CD4-positive, alpha-beta T cell treated with Interleukin-6 at 100 ng/mL for 8 hours (primary cell): ENCODE measurements at regions not wholly inside any gene's neighbourhood (a gene's known extent, or its start where the extent isn't known, plus 50 kb on each side); places are given as distances from the start of the nearest gene placed in this dataset.
"Not testable (repeated sequence)": the region's sequence is repeated elsewhere in the genome, so short reads cannot be mapped to it uniquely, and the experiment has no call there.

Experiments used
- DNase-seq: peaks from one replicate; pipeline ENCODE4 v3.0.0-alpha.2; 2020; ENCODE audit warnings: mixed read lengths, low spot score

DNA sequence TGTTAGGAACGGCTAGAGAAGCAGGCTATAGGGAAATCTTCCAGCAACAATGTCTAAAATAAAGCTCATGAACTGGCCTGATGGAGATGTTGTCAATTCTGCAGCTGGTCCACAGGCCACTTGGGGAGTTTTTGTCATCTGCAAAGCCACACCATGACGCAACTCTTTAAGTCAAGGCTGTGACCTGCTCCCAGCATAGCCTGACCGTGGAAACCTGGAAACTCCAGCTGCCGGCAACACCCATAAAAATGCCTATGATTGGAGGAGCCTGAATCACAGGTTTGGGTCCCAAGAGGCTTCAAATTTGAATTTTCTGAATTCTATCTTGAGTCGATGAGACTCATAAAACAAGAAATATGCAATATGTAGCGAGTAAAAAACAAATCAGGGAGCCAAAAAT is 969.2 kb upstream of the PRKX start:
- DNase-seq = no peak

GRCh38 chrX:4675686-4676300 is 962.3 kb upstream of the PRKX start:
- DNase-seq = no peak

GRCh38 chrX:4674028-4674782 is 960.8 kb upstream of the PRKX start:
- DNase-seq = no peak

GRCh38 chrX:4671344-4671743 is 957.9 kb upstream of the PRKX start:
- no peak for DNase-seq

DNA sequence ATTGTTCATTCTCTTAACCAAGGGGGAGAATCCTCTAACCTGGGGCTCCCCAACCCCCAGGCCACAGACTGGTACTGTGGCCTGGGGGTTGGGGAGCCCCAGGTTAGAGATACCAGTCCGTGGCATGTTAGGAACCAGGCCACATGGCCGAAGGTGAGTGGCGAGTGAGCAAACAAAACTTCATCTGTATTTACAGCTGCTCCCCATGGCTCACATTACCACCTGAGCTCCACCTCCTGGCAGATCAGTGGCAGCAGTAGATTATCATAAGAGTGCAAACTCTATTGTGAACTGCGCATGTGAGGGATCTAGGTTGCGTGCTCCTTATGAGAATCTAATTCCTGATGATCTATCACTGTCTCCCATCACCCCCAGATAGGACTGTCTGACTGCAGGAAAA is 957.2 kb upstream of the PRKX start:
- DNase-seq = no peak

- no peak for DNase-seq
Measured at GRCh38 chrX:4668802-4669536, 955.5 kb upstream of the PRKX start.

DNA sequence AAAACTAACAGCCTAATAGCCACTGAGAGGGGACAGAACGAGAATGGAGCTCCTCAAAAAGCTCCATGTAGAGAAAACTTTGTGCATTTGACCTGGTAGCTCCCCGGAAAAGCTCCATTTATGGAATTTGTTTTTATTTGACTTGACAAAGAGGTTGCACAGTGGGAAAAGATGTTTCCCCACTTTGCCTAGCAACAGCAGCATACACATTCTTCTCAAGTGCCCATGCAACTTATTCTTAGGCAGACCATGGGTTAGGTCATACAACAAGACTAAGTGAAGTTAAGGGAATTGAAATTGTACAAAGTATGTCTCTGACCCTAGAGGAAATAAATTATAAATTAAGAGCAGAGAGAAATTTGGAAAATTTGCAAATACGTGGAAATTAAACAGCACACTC is 949.6 kb upstream of the PRKX start:
- no peak for DNase-seq

DNA sequence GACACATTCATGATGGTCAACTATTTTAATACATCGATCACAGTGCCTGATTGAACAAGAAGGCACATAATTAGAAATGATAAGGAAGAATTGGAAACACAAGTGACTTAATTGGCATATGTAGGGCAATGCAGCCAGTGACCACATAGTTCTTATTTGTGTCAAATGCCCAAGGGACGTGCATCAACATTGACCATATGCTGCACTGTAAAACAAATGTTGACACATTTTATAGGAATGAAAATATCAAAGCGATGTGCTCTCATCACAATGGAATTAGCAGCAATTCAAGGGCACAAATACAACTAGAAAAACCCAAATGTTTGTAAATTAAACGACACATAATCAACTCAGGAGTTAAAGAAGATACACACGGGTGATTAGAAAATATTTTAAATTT is 948.3 kb upstream of the PRKX start:
- no peak for DNase-seq

GRCh38 chrX:4656419-4656818 is 943.0 kb upstream of the PRKX start:
- no peak for DNase-seq

- DNase-seq = no peak
Measured at GRCh38 chrX:4655743-4656142, 942.3 kb upstream of the PRKX start.

DNA sequence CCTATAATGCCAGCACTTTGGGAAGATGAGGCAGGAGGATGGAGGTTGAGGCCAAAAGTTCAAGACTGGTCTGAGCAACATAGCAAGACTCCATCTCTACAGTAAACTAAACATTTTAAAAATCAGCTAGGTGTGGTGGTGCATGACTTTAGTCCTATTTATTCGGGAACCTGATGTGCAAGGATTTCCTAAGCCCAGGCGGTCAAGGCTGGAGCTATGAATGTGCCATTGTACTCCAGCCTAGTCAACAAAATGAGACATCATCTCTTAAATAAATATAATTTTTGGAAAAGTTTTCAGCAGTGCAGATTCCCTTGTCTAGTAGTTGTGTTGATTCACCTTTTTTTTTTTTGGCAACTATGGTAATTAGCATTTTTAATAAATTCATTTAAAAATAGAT is 928.7 kb upstream of the PRKX start:
- DNase-seq = no peak

- DNase-seq = no peak
Measured at GRCh38 chrX:4638036-4638435, 924.6 kb upstream of the PRKX start.

- DNase-seq = no peak
Measured at GRCh38 chrX:4627414-4627813, 914.0 kb upstream of the PRKX start.

DNA sequence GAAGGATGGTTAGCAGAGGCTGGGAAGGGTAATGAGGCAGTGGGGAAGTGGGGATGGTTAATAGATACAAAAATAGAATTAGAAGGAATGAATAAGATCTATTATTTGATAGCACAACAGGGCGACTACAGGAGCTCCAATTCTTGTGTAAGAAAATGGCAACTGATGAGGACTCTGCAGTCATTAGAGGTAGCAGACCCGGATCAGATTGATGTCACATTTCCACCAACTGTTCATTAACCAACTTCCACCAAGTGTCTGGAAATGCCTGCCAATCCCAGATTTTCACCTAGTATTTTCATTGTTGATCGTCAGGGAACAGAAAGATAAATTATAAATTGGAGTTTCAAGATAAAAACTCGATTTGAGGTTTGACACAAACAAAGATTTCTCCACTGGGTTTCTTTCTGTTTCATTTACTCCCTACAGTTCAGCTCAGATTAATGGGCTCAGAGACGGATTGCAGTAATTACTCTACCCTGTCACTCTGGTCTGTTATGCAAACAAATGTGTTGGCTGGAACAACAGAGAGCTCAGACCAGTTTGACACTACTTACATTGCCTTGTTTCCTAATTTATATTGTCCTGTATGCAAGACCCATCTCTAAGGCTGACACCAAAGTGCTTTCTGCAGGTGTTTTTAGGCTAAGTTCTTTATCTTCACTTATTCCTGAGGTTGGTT is 909.2 kb upstream of the PRKX start:
- no peak for DNase-seq

DNA sequence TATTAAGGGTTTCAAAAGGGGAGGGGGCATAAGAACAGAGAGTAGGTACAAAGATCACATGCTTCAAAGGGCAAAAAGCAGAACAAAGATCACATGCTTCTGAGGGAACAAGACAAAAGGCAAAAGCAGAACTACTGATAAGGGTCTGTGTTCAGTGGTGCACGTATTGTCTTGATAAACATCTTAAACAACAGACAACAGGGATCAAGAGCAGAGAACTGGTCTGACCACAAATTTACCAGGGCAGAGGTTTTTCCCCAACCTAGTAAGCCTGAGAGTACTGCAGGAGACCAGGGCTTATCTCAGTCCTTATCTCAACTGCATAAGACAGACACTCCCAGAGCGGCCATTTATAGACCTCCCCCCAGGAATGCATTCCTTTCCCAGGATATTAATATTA is 900.2 kb upstream of the PRKX start:
- not testable (repeated sequence) for DNase-seq

- no peak for DNase-seq
Measured at GRCh38 chrX:4588893-4589292, 875.4 kb upstream of the PRKX start.

DNA sequence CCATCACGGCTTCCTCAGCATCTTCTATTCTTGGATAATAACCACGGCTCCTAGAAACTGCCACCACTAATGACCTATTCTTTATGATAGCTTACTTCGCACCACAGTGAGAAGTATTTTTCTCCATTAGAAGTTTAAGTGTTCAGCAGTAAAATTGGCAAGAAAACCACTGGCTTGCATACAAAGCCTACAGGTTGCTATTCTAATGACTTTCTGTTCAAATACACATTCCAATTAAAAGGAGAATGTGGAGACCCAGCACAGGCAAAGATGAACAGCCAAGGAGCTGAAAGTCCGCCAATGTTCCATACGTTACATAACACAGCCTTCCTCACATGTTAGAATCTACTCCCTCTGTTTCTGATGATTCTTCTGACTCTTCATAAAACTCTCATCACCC is 875.0 kb upstream of the PRKX start:
- no peak for DNase-seq

- no peak for DNase-seq
Measured at GRCh38 chrX:4588056-4588455, 874.6 kb upstream of the PRKX start.

DNA sequence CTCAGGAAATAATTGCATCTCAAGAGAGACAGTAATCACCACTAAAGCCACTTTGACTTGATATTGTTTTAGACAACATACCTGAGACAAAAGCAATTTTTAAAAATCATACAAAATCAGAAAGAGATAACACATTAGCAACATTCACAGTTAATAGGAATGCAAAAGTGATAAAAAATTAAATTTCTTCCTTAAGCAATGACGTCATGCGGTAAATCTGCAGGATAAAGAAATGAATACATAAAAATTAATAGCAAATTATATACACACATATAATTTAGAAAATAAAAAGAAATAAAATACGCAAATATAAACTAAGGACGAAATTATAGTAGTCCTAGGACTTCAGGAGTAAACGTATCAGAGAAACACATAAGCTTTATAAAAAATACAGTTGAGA is 866.5 kb upstream of the PRKX start:
- DNase-seq = no peak

DNA sequence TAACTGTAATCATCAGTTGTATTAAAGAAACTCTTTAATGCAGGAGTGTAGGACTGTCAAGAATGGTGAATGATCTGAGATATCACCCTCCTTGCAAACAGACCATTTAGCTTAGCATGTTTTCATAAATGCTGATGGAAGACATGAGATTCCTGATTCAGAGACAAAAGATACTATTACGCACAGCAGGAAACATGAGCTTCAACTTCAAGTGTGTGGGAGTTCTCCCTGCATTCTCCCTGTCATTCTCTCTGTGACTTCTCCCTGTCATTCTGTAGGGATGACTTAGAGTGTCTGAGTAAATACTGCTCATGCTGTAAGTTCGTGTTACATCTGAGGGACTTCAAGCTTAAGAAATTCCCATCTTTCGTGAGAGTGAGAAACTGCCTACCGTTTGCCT is 866.0 kb upstream of the PRKX start:
- no peak for DNase-seq

DNA sequence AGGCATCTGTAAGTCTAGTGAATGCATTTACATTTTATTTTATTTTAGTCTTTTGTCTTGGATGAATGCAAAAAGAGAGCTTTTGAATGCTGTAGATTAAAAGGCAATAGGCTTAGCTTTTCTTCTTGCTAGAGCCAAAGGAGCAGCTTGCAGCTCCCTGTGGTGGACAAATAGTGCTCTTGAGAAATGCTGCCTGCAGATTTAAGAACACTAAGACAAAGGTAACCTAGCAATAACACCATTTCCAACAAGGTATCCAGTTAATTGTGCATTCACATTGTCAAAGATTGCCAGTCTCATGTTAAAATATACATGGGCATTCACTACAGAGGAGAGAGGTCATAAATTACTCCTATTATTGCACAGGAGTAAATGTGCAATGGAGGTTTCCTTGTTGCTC is 859.2 kb upstream of the PRKX start:
- DNase-seq = no peak

DNA sequence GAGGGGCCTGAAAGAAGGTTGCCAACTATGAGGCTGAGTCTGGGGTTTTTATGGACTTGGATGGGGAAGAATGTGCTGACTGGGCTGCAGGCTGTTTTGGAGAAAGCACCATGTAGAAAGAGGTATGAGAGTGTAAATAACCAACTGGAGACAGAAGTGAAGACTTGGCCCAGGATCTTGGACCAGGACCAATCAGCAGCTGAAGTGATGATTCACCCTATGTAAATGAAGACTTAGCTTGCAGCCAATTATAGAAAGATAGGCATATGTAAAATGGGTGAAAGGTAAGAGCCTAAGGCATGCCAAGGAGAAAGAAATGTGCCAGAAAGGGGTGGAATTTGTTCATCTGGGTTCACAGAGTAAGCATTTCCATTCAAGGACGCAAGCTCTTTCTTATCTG is 856.7 kb upstream of the PRKX start:
- DNase-seq = no peak

GRCh38 chrX:4560192-4560591 is 846.7 kb upstream of the PRKX start:
- no peak for DNase-seq
